ENCODE measurements at regions not wholly inside any gene's neighbourhood (a gene's known extent, or its start where the extent isn't known, plus 50 kb on each side); places are given as distances from the start of the nearest gene placed in this dataset.

DNA sequence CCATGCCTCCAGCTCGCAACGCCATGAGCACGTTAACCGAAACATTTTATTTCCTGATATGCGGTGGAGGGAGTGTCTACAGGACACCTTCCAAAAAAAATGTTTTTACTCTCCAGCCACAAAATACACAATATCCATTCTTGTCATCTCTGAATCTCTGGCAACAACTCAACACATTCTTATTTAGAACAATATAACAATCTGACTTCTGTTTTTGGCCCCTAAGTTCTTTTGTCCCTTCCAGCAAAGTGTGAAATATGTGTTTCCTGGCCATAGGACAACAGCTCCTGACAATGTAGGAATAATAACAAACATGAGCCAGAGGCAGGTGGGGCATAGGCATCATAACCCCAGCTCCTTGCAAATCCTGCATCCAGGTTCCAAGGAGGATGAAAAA, 163.0 kb downstream of the DDX1 start:
- TF ChIP-seq, protein P1, sequence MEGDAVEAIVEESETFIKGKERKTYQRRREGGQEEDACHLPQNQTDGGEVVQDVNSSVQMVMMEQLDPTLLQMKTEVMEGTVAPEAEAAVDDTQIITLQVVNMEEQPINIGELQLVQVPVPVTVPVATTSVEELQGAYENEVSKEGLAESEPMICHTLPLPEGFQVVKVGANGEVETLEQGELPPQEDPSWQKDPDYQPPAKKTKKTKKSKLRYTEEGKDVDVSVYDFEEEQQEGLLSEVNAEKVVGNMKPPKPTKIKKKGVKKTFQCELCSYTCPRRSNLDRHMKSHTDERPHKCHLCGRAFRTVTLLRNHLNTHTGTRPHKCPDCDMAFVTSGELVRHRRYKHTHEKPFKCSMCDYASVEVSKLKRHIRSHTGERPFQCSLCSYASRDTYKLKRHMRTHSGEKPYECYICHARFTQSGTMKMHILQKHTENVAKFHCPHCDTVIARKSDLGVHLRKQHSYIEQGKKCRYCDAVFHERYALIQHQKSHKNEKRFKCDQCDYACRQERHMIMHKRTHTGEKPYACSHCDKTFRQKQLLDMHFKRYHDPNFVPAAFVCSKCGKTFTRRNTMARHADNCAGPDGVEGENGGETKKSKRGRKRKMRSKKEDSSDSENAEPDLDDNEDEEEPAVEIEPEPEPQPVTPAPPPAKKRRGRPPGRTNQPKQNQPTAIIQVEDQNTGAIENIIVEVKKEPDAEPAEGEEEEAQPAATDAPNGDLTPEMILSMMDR (IDR thresholded peaks at IDR 0.05), result no peak
- TF ChIP-seq POLR2AphosphoS5 (IDR thresholded peaks at IDR 0.05) (no peak), EP300 (IDR thresholded peaks at IDR 0.05) (no peak), POLR2A (IDR thresholded peaks at IDR 0.05) (no peak)

Measured in sigmoid colon (tissue), 4 donors.